Trophoblast cell (in vitro differentiated cells and primary cell): ENCODE measurements at regions not wholly inside any gene's neighbourhood (a gene's known extent, or its start where the extent isn't known, plus 50 kb on each side); places are given as distances from the start of the nearest gene placed in this dataset.

Experiments used
- DNase-seq, 2 donors: peaks; one replicate each; pipeline ENCODE4 v3.0.0-alpha.2; 2016
- H2AFZ ChIP-seq: 2 replicates; pipeline ENCODE4 v1.6.1; 2013; ENCODE audit warnings: low read length, moderate library complexity, mild to moderate bottlenecking; ENCODE audit not compliant: insufficient read depth, poor library complexity
- H2AK5ac ChIP-seq: 2 replicates; pipeline ENCODE4 v1.6.1; 2013; ENCODE audit warnings: mild to moderate bottlenecking, low read length
- H2BK120ac ChIP-seq: 2 replicates; pipeline ENCODE4 v1.6.1; 2013; ENCODE audit warnings: low read length, mild to moderate bottlenecking, moderate library complexity; ENCODE audit not compliant: insufficient read depth, poor library complexity
- H2BK12ac ChIP-seq: 2 replicates; pipeline ENCODE4 v1.6.1; 2013; ENCODE audit warnings: mild to moderate bottlenecking, low read length, moderate library complexity
- H2BK5ac ChIP-seq: 2 replicates; pipeline ENCODE4 v1.6.1; 2013; ENCODE audit warnings: low read length, low read depth, moderate library complexity, mild to moderate bottlenecking; ENCODE audit not compliant: poor library complexity
- H3K14ac ChIP-seq: 2 replicates; pipeline ENCODE4 v1.6.1; 2013; ENCODE audit warnings: mild to moderate bottlenecking, low read length
- H3K18ac ChIP-seq: 2 replicates; pipeline ENCODE4 v1.6.1; 2013; ENCODE audit warnings: mild to moderate bottlenecking, low read length
- H3K23ac ChIP-seq: 2 replicates; pipeline ENCODE4 v1.6.1; 2013; ENCODE audit warnings: low read length
- H3K27ac ChIP-seq: 2 replicates; pipeline ENCODE4 v1.5.1; 2013; ENCODE audit warnings: low read depth, mild to moderate bottlenecking, inconsistent platforms, low read length, moderate library complexity
- H3K27me3 ChIP-seq: 2 replicates; pipeline ENCODE4 v1.6.1; 2013; ENCODE audit warnings: inconsistent platforms, mild to moderate bottlenecking, low read length, moderate library complexity; ENCODE audit not compliant: insufficient read depth
- H3K36me3 ChIP-seq, 2 experiments: 1 replicate in 1 of 2; 2 replicates in 1 of 2; pipeline ENCODE4 v1.6.1; 2013; ENCODE audit warnings: low read length in 2 of 2, mild to moderate bottlenecking in 2 of 2, moderate library complexity in 1 of 2; ENCODE audit not compliant: insufficient read depth in 2 of 2, control insufficient read depth in 1 of 2
- H3K4ac ChIP-seq: 2 replicates; pipeline ENCODE4 v1.6.1; 2013; ENCODE audit warnings: low read depth, mild to moderate bottlenecking, low read length, moderate library complexity
- H3K4me1 ChIP-seq, 2 experiments: 1 replicate in 1 of 2; 2 replicates in 1 of 2; pipeline ENCODE4 v1.6.1; 2013; ENCODE audit warnings: low read length in 2 of 2, mild to moderate bottlenecking in 2 of 2, moderate library complexity in 1 of 2; ENCODE audit not compliant: insufficient read depth in 2 of 2, control insufficient read depth in 1 of 2
- H3K4me2 ChIP-seq: 2 replicates; pipeline ENCODE4 v1.6.1; 2013; ENCODE audit warnings: inconsistent platforms, mild to moderate bottlenecking, low read length, moderate library complexity
- H3K4me3 ChIP-seq: 2 replicates; pipeline ENCODE4 v1.5.1; 2013; ENCODE audit warnings: mild to moderate bottlenecking, low read depth, low read length, inconsistent platforms
- H3K79me1 ChIP-seq: one replicate; pipeline ENCODE4 v1.6.1; 2013; ENCODE audit warnings: low read length
- H3K79me2 ChIP-seq: 2 replicates; pipeline ENCODE4 v1.6.1; 2013; ENCODE audit warnings: low read length, mild to moderate bottlenecking; ENCODE audit not compliant: control insufficient read depth, insufficient read depth, poor library complexity
- H3K9ac ChIP-seq: 2 replicates; pipeline ENCODE4 v1.6.1; 2013; ENCODE audit warnings: mild to moderate bottlenecking, low read length
- H3K9me3 ChIP-seq: 2 replicates; pipeline ENCODE4 v1.6.1; 2013; ENCODE audit warnings: low read depth, mild to moderate bottlenecking, control low read depth, inconsistent platforms, low read length; ENCODE audit not compliant: insufficient read depth
- H4K12ac ChIP-seq: 2 replicates; pipeline ENCODE4 v1.6.1; 2013; ENCODE audit warnings: low read depth, mild to moderate bottlenecking, low read length, moderate library complexity
- H4K8ac ChIP-seq: 2 replicates; pipeline ENCODE4 v1.6.1; 2013; ENCODE audit warnings: low read depth, mild to moderate bottlenecking, low read length, moderate library complexity
- H4K91ac ChIP-seq: one replicate; pipeline ENCODE4 v1.6.1; 2013; ENCODE audit warnings: low read depth, mild to moderate bottlenecking, low read length, moderate library complexity
- WGBS: extraction: QIAGEN DNeasy Blood & Tissue Kit; methylation state at CpG from one replicate; pipeline ENCODE4 v1.1.7; 2013; ENCODE audit warnings: missing lambda C conversion rate; ENCODE audit not compliant: insufficient read length, insufficient coverage; ENCODE audit errors: extremely low coverage; 5-methylcytosine and 5-hydroxymethylcytosine counted together

DNA sequence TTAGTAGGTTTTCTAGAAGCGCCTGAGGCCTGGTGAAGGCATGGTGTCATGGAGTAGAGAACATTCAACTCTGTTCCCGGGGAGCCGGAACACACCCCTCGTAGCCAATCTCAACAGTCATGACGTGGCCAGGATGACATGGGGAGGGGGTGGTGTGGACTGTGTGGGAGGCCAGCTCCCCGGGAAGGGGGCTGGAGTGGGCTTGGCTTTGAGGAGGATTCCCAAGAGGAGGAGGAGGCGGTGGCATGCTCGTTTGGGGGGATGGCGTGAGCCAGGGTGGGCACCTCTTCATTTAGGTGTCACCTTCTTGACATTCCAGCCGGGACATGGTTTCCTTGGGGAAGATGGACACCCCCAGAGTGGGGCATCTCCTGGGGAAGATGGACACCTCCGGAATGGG lies 257.5 kb downstream of the SEC14L1 start:
- H3K27ac ChIP-seq: no peak overlapping the region
- no peak overlapping the region for H4K91ac ChIP-seq
- H2BK12ac ChIP-seq: no peak overlapping the region
- peaks cover 10 to 24% of the 10 kb centered on the region in 2 experiments for H3K36me3 ChIP-seq
- no peak overlapping the region for H2AFZ ChIP-seq
- H3K14ac ChIP-seq: no peak overlapping the region
- no peak overlapping the region for H3K9ac ChIP-seq
- no peak overlapping the region for H3K23ac ChIP-seq
- no peak overlapping the region for H3K4me3 ChIP-seq
- H2BK120ac ChIP-seq: no peak overlapping the region
- no peaks in the 10 kb centered on the region for H3K27me3 ChIP-seq
- WGBS: no CpG with 5 or more reads among the region's 11 CpGs
- peaks cover 2% of the 10 kb centered on the region for H3K79me2 ChIP-seq
- H4K8ac ChIP-seq: no peak overlapping the region
- peaks cover 7 to 14% of the 10 kb centered on the region in 2 experiments for H3K4me1 ChIP-seq
- no peak overlapping the region for H3K18ac ChIP-seq
- peaks cover 6% of the 10 kb centered on the region for H3K79me1 ChIP-seq
- H2AK5ac ChIP-seq: no peak overlapping the region
- no peak overlapping the region for H2BK5ac ChIP-seq
- no peak overlapping the region for H4K12ac ChIP-seq
- no peak for DNase-seq
- no peak overlapping the region for H3K4me2 ChIP-seq
- peaks cover 3% of the 10 kb centered on the region for H3K9me3 ChIP-seq
- no peak overlapping the region for H3K4ac ChIP-seq

DNA sequence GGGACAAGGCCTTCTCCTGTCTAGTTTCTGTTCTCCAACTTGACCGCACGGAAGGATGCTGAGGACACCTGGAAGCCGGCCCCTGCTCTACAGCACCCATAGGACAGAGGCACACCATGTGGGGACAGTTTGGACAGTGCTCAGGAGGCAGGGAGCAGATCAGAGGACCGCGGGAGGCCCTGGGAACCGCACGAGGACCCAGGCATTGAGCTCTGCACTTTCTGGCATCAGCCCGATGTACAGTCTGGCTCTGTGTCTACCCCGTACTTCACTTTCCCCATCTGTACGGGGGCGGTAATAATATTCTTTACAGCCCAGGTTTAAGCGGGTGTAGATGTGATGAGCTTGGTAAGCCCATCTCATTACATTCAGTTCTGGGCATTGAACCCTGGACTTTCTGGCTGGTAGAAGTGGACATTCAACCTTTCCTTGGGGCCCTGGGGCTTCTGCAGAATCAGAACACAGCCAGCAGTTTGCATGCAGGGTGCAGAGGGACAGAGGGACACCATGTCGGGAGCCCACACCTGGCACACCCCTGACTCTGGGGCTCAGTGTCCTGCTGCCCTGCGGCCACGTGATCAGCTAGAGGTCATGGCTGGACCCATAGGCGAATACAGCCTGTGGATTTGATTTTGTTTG lies 258.7 kb downstream of the SEC14L1 start:
- Histone ChIP-seq H3K4me1 (peaks cover under 1 to 6% of the 10 kb centered on the region in 2 experiments), H3K18ac (no peak overlapping the region), H3K79me1 (peaks cover under 1% of the 10 kb centered on the region), H4K12ac (no peak overlapping the region), H3K27me3 (no peaks in the 10 kb centered on the region), H2BK12ac (no peak overlapping the region), H4K8ac (no peak overlapping the region), H3K4ac (no peak overlapping the region), H3K9me3 (peaks cover 3% of the 10 kb centered on the region), H2AK5ac (no peak overlapping the region), H2BK5ac (no peak overlapping the region), H3K14ac (no peak overlapping the region), H3K4me2 (no peak overlapping the region), H2AFZ (no peak overlapping the region), H3K23ac (no peak overlapping the region), H3K4me3 (no peak overlapping the region), H3K9ac (no peak overlapping the region), H4K91ac (no peak overlapping the region), H2BK120ac (no peak overlapping the region), H3K27ac (no peak overlapping the region), H3K79me2 (peaks cover 2% of the 10 kb centered on the region), H3K36me3 (peaks cover 11 to 26% of the 10 kb centered on the region in 2 experiments)
- no CpG with 5 or more reads among the region's 16 CpGs for WGBS
- DNase-seq: no peak

DNA sequence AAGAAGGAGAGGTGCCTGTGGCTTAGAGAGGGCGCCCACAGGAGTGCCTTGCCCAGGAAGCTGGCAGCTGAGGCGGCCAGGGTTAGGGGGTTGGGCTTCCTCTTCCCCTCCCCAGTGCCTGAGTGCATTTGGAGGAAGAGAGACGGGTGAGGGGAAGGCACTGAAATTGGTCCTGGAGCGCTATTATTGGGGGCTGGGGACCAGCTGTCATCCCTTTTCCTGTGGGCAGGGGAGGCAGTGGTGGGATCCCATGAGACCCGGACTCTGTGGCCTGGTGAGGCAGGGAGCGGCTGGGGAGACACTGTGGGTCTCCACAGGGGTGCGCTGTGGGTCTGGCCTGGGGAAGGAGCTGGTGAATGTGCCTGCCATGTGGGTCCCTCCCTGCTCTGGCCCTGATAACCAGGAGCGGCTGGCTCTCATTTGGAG lies 259.7 kb downstream of the SEC14L1 start:
- H3K36me3 ChIP-seq: peaks cover 11 to 28% of the 10 kb centered on the region in 2 experiments
- H3K18ac ChIP-seq: no peak overlapping the region
- H3K9ac ChIP-seq: no peak overlapping the region

DNA sequence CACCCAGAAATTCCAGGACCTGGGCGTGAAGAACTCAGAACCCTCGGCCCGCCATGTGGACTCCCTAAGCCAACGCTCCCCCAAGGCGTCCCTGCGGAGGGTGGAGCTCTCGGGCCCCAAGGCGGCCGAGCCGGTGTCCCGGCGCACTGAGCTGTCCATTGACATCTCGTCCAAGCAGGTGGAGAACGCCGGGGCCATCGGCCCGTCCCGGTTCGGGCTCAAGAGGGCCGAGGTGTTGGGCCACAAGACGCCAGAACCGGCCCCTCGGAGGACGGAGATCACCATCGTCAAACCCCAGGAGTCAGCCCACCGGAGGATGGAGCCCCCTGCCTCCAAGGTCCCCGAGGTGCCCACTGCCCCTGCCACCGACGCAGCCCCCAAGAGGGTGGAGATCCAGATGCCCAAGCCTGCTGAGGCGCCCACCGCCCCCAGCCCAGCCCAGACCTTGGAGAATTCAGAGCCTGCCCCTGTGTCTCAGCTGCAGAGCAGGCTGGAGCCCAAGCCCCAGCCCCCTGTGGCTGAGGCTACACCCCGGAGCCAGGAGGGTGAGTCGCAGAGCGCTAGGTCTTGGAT lies 261.5 kb downstream of the SEC14L1 start:
- no peaks in the 10 kb centered on the region for H3K4me1 ChIP-seq
- no peak overlapping the region for H4K8ac ChIP-seq
- no peak overlapping the region for H2BK5ac ChIP-seq
- H3K4ac ChIP-seq: no peak overlapping the region
- no peak overlapping the region for H3K18ac ChIP-seq
- peaks cover 2% of the 10 kb centered on the region for H3K79me2 ChIP-seq
- no peaks in the 10 kb centered on the region for H3K9me3 ChIP-seq
- no peak overlapping the region for H2BK12ac ChIP-seq
- H2AFZ ChIP-seq: no peak overlapping the region
- no peaks in the 10 kb centered on the region for H3K79me1 ChIP-seq
- no peak overlapping the region for H3K23ac ChIP-seq
- H3K9ac ChIP-seq: no peak overlapping the region
- H2AK5ac ChIP-seq: no peak overlapping the region
- H3K4me3 ChIP-seq: no peak overlapping the region
- DNase-seq: no peak
- no peaks in the 10 kb centered on the region for H3K27me3 ChIP-seq
- H3K4me2 ChIP-seq: no peak overlapping the region
- H4K91ac ChIP-seq: no peak overlapping the region
- peaks cover 11 to 28% of the 10 kb centered on the region in 2 experiments for H3K36me3 ChIP-seq
- H3K14ac ChIP-seq: no peak overlapping the region
- H3K27ac ChIP-seq: no peak overlapping the region
- no peak overlapping the region for H4K12ac ChIP-seq
- no CpG with 5 or more reads among the region's 34 CpGs for WGBS
- no peak overlapping the region for H2BK120ac ChIP-seq

More for the DNA sequence above, 259.7 kb downstream of the SEC14L1 start:
- no CpG with 5 or more reads among the region's 8 CpGs for WGBS
- H4K8ac ChIP-seq: no peak overlapping the region
- no peak overlapping the region for H3K4me2 ChIP-seq
- H3K4ac ChIP-seq: no peak overlapping the region
- no peak overlapping the region for H2AFZ ChIP-seq
- no peak overlapping the region for H2BK12ac ChIP-seq
- peaks cover 3% of the 10 kb centered on the region for H3K9me3 ChIP-seq
- no peaks in the 10 kb centered on the region for H3K4me1 ChIP-seq
- H2BK120ac ChIP-seq: no peak overlapping the region
- no peak overlapping the region for H4K91ac ChIP-seq
- no peak overlapping the region for H3K27ac ChIP-seq
- H2AK5ac ChIP-seq: no peak overlapping the region
- H3K14ac ChIP-seq: no peak overlapping the region
- no peak overlapping the region for H2BK5ac ChIP-seq
- H3K79me1 ChIP-seq: no peaks in the 10 kb centered on the region
- DNase-seq: no peak
- no peaks in the 10 kb centered on the region for H3K27me3 ChIP-seq
- H4K12ac ChIP-seq: no peak overlapping the region
- H3K4me3 ChIP-seq: no peak overlapping the region
- H3K23ac ChIP-seq: no peak overlapping the region
- H3K79me2 ChIP-seq: peaks cover 2% of the 10 kb centered on the region
